ENCODE measurements at regions not wholly inside any gene's neighbourhood (a gene's known extent, or its start where the extent isn't known, plus 50 kb on each side); places are given as distances from the start of the nearest gene placed in this dataset.

GRCh38 chrX:104427073-104427472 is 138.9 kb upstream of the IL1RAPL2 start:
- TF ChIP-seq CTCF (conservative IDR thresholded peaks at IDR 0.05; ENCODE audit: low read depth, low read length), result no peak
- no peak for TF ChIP-seq EZH2 (IDR thresholded peaks at IDR 0.05; ENCODE audit: borderline replicate concordance, low read depth, low read length, poor library complexity, severe bottlenecking)
- Histone ChIP-seq H3K27ac (ENCODE audit: low read depth, low read length, poor library complexity, severe bottlenecking) (no peak overlapping the region), H3K27me3 (replicated peaks; ENCODE audit: insufficient read depth, low read depth, low read length, poor library complexity) (peaks cover 21% of the 10 kb centered on the region), H3K36me3 (ENCODE audit: insufficient read depth, low read length, poor library complexity, severe bottlenecking) (no peaks in the 10 kb centered on the region), H3K4me3 (ENCODE audit: low read depth, low read length, poor library complexity, severe bottlenecking) (no peak overlapping the region), H3K4me1 (ENCODE audit: insufficient read depth, low read length, poor library complexity, severe bottlenecking) (no peaks in the 10 kb centered on the region), H3K9me3 (ENCODE audit: low read depth, low read length, poor library complexity, severe bottlenecking) (no peaks in the 10 kb centered on the region)
- ChIA-PET POLR2A (ENCODE audit: low non-redundant PET) (no interaction called here), CTCF (no interaction called here)
- no peak for DNase-seq (ENCODE audit: low spot score)
- intact Hi-C loops (cut with micrococcal nuclease; ENCODE audit: unreplicated experiment), result no loop called here
- no TSS peak for BruUV-seq (replicated peaks)

- intact Hi-C loops (cut with micrococcal nuclease; ENCODE audit: unreplicated experiment), result no loop called here
- no peaks in the 10 kb centered on the region for H3K4me1 ChIP-seq (ENCODE audit: insufficient read depth, low read length, poor library complexity, severe bottlenecking)
- POLR2A ChIA-PET (ENCODE audit: low non-redundant PET), result no interaction called here
- no peaks in the 10 kb centered on the region for H3K36me3 ChIP-seq (ENCODE audit: insufficient read depth, low read length, poor library complexity, severe bottlenecking)
- TF ChIP-seq EZH2 (IDR thresholded peaks at IDR 0.05; ENCODE audit: borderline replicate concordance, low read depth, low read length, poor library complexity, severe bottlenecking), result no peak
- no peak for TF ChIP-seq CTCF (conservative IDR thresholded peaks at IDR 0.05; ENCODE audit: low read depth, low read length)
- peaks cover 5% of the 10 kb centered on the region for H3K9me3 ChIP-seq (ENCODE audit: low read depth, low read length, poor library complexity, severe bottlenecking)
- H3K27ac ChIP-seq (ENCODE audit: low read depth, low read length, poor library complexity, severe bottlenecking), result no peak overlapping the region
- peak; percentile 54 for DNase-seq (ENCODE audit: low spot score)
- BruUV-seq (replicated peaks), result no TSS peak
- CTCF ChIA-PET, result no interaction called here
- no peak overlapping the region for H3K4me3 ChIP-seq (ENCODE audit: low read depth, low read length, poor library complexity, severe bottlenecking)
- peaks cover 16% of the 10 kb centered on the region for H3K27me3 ChIP-seq (replicated peaks; ENCODE audit: insufficient read depth, low read depth, low read length, poor library complexity)
Observed at GRCh38 chrX:104420907-104421306, 145.1 kb upstream of the IL1RAPL2 start.

- Histone ChIP-seq H3K36me3 (ENCODE audit: insufficient read depth, low read length, poor library complexity, severe bottlenecking) (no peaks in the 10 kb centered on the region), H3K27me3 (replicated peaks; ENCODE audit: insufficient read depth, low read depth, low read length, poor library complexity) (peaks cover 8% of the 10 kb centered on the region), H3K9me3 (ENCODE audit: low read depth, low read length, poor library complexity, severe bottlenecking) (peaks cover 5% of the 10 kb centered on the region), H3K4me1 (ENCODE audit: insufficient read depth, low read length, poor library complexity, severe bottlenecking) (no peaks in the 10 kb centered on the region), H3K27ac (ENCODE audit: low read depth, low read length, poor library complexity, severe bottlenecking) (no peak overlapping the region), H3K4me3 (ENCODE audit: low read depth, low read length, poor library complexity, severe bottlenecking) (no peak overlapping the region)
- ChIA-PET POLR2A (ENCODE audit: low non-redundant PET) (no interaction called here), CTCF (no interaction called here)
- no peak for TF ChIP-seq CTCF (conservative IDR thresholded peaks at IDR 0.05; ENCODE audit: low read depth, low read length)
- no peak for TF ChIP-seq EZH2 (IDR thresholded peaks at IDR 0.05; ENCODE audit: borderline replicate concordance, low read depth, low read length, poor library complexity, severe bottlenecking)
- no peak for DNase-seq (ENCODE audit: low spot score)
- intact Hi-C loops (cut with micrococcal nuclease; ENCODE audit: unreplicated experiment), result no loop called here
- no TSS peak for BruUV-seq (replicated peaks)
Observed at GRCh38 chrX:104419926-104420325, 146.1 kb upstream of the IL1RAPL2 start.
